Stomach (tissue), 8 donors: ENCODE measurements at regions not wholly inside any gene's neighbourhood (a gene's known extent, or its start where the extent isn't known, plus 50 kb on each side); places are given as distances from the start of the nearest gene placed in this dataset.

Experiments
- DNase-seq, 2 donors: peaks; one replicate each; pipeline versions ENCODE4 v3.0.0 to v3.0.0-alpha.2; 2013 to 2019
- H3K27ac ChIP-seq, 5 donors: fragments of 200-600 bp in 4 of 5; sonication (generic) in 4 of 5; one replicate each; pipeline ENCODE4 v1.5.1; 2013 to 2019; ENCODE audit warnings: mild to moderate bottlenecking in 1 of 5, moderate library complexity in 1 of 5
- H3K27me3 ChIP-seq, 3 donors: fragments of 200-600 bp; sonication (generic); one replicate each; pipeline ENCODE4 v1.5.1; 2017 to 2019; ENCODE audit warnings: mixed run types in 1 of 3
- H3K36me3 ChIP-seq, 4 donors: fragments of 200-600 bp; sonication (generic); 1 replicate in 3 of 4; 2 replicates in 1 of 4; pipeline ENCODE4 v1.5.1; 2016 to 2019
- H3K4me1 ChIP-seq, 4 donors: fragments of 200-600 bp; sonication (generic); one replicate each; pipeline ENCODE4 v1.5.1; 2016 to 2019
- H3K4me3 ChIP-seq, 4 donors: fragments of 200-600 bp; sonication (generic) in 3 of 4; one replicate each; pipeline ENCODE4 v1.5.1; 2016 to 2019; ENCODE audit warnings: mild to moderate bottlenecking in 1 of 4
- H3K9me3 ChIP-seq, 4 donors: fragments of 200-600 bp; sonication (generic); one replicate each; pipeline ENCODE4 v1.5.1; 2016 to 2019
- EP300 ChIP-seq: sonication (generic); formaldehyde crosslinking; IDR thresholded peaks from one replicate; pipeline ENCODE4 v1.6.1; 2017; ENCODE audit warnings: antibody characterized with exemption
- POLR2A ChIP-seq, 4 donors: fragments of 450-650 bp; IDR thresholded peaks; one replicate each; pipeline ENCODE4 v1.6.1; 2016; ENCODE audit warnings: antibody characterized with exemption in 4 of 4, control low read depth in 2 of 4, mild to moderate bottlenecking in 1 of 4, moderate library complexity in 1 of 4
- POLR2AphosphoS5 ChIP-seq, 3 donors: sonication (generic); formaldehyde crosslinking; IDR thresholded peaks; one replicate each; pipeline ENCODE4 v1.6.1; 2016; ENCODE audit warnings: antibody characterized with exemption in 3 of 3
- WGBS, 5 donors: extraction: QIAGEN DNeasy Blood & Tissue Kit in 3 of 5; methylation state at CpG; one replicate each; pipeline versions ENCODE4 v1.1.5 to v1.1.7; 2013 to 2018; 5-methylcytosine and 5-hydroxymethylcytosine counted together
- intact Hi-C: fragments of 100-400 bp; cut with DNase I; formaldehyde crosslinking; loops from one replicate; pipeline ENCODE4 v1.15.1; 2023; ENCODE audit warnings: low total_unique reads
- TF ChIP-seq, protein P1 (sequence below), 7 experiments: fragments of 450-650 bp in 4 of 7; fragments of 200-600 bp in 3 of 7; sonication (generic) in 3 of 7; IDR thresholded peaks; one replicate each; pipeline ENCODE4 v1.5.1; 2016 to 2019; ENCODE audit warnings: antibody characterized with exemption in 7 of 7, control low read depth in 2 of 7, mild to moderate bottlenecking in 1 of 7
- donor health status: healthy with polysubstance abuse.
- donor health status: Bipolar disorder and iron deficiency.
- donor health status: healthy.

DNA sequence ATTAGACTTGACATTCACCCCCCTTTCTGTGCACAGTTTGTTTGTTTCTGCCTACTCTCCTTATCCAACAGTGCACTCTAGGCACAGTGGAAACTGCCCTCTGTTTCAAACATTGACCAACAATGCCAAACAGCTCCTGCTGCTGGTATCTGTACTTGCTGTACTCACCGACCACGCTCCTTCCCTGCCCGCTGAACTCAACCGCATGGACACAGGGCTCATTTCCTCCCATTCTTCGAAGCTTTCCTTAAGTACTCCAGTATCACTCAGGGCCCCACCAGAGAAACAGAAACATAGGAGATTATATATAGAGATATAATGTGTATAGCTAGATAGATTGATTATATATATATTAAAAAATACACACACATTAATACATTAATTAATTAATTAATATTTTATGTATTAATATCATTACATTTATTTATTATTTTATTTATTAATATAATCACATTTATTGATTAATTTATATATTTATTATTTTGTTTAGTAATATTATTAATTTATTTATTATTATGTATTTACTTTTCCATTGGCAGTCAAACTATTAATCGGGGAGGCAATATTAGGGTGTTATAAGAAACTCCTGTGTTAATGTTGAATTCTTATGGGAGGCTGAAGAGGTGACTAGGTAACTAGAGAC is 1528.2 kb downstream of the EFNB2 start:
- no peaks in the 10 kb centered on the region for H3K36me3 ChIP-seq
- no peak overlapping the region for H3K27ac ChIP-seq
- 82 to 88% (median 84%) methylated on average over 6 of the region's 6 CpGs for WGBS, 5 donors
- DNase-seq: peak in 1 of 2 donors; percentile 25
- H3K4me3 ChIP-seq: no peak overlapping the region
- TF ChIP-seq, protein P1, sequence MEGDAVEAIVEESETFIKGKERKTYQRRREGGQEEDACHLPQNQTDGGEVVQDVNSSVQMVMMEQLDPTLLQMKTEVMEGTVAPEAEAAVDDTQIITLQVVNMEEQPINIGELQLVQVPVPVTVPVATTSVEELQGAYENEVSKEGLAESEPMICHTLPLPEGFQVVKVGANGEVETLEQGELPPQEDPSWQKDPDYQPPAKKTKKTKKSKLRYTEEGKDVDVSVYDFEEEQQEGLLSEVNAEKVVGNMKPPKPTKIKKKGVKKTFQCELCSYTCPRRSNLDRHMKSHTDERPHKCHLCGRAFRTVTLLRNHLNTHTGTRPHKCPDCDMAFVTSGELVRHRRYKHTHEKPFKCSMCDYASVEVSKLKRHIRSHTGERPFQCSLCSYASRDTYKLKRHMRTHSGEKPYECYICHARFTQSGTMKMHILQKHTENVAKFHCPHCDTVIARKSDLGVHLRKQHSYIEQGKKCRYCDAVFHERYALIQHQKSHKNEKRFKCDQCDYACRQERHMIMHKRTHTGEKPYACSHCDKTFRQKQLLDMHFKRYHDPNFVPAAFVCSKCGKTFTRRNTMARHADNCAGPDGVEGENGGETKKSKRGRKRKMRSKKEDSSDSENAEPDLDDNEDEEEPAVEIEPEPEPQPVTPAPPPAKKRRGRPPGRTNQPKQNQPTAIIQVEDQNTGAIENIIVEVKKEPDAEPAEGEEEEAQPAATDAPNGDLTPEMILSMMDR (IDR thresholded peaks at IDR 0.05): no peak
- TF ChIP-seq POLR2AphosphoS5 (IDR thresholded peaks at IDR 0.05) (no peak), POLR2A (IDR thresholded peaks at IDR 0.05) (no peak), EP300 (no peak)
- no peaks in the 10 kb centered on the region for H3K4me1 ChIP-seq
- no peaks in the 10 kb centered on the region for H3K27me3 ChIP-seq
- intact Hi-C loops: no loop called here
- H3K9me3 ChIP-seq: no peaks in the 10 kb centered on the region

DNA sequence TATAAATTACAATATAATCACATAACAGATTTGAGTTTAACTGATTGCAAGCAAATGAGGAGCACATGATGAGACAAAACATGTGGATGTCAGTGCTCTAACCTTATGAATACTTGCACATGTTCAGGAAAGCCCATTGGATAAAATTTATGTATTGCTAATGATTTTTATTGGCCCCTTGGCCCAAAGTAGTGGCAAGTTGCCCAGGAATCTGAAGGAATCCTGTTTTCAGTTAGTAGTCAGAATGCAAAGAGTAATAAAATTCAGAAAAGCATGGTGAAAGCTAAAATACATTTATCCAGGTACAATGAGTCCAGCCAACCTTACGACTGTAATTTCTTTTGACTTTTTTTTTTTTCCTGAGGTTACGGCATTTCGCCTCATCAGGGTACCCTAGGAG is 1539.4 kb downstream of the EFNB2 start:
- H3K4me1 ChIP-seq: no peaks in the 10 kb centered on the region
- H3K36me3 ChIP-seq: no peaks in the 10 kb centered on the region
- no peak for TF ChIP-seq EP300
- intact Hi-C loops: no loop called here
- no peaks in the 10 kb centered on the region for H3K27me3 ChIP-seq
- H3K9me3 ChIP-seq: no peaks in the 10 kb centered on the region
- 78 to 89% (median 85%) methylated on average over 3 of the region's 3 CpGs for WGBS, 5 donors
- no peak overlapping the region for H3K27ac ChIP-seq
- DNase-seq: peak in 1 of 2 donors; percentile 13
- H3K4me3 ChIP-seq: no peak overlapping the region

DNA sequence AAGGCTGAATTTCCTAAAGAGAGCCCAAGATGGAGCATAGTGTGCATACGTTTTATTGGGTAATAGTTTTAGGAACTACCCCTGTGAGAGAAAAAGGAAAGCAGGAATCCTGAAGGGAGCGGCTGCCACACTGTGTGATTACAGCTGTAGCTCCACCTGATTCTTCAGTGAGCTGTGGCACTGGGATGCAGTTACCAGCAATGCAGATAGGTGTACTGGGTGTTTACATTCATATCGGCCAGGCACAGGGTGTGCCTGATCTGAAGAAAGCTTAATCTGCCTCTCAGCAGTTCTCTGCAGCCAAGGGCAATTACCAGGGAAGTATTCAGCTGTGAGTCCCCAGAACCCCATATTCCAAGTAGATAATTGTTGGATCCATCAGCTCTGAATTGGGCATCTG is 1541.8 kb downstream of the EFNB2 start:
- Histone ChIP-seq H3K36me3 (no peaks in the 10 kb centered on the region), H3K27ac (no peak overlapping the region), H3K4me3 (no peak overlapping the region), H3K9me3 (no peaks in the 10 kb centered on the region), H3K27me3 (no peaks in the 10 kb centered on the region), H3K4me1 (no peaks in the 10 kb centered on the region)
- 35 to 58% (median 50%) methylated on average over 3 of the region's 3 CpGs for WGBS, 5 donors
- peak in 1 of 2 donors; percentile 17 for DNase-seq
- intact Hi-C loops: no loop called here
- TF ChIP-seq, protein P1 (IDR thresholded peaks at IDR 0.05): peak in 1 of 7 experiments; percentile 8
- TF ChIP-seq POLR2AphosphoS5 (IDR thresholded peaks at IDR 0.05) (no peak), EP300 (no peak), POLR2A (IDR thresholded peaks at IDR 0.05) (no peak)

DNA sequence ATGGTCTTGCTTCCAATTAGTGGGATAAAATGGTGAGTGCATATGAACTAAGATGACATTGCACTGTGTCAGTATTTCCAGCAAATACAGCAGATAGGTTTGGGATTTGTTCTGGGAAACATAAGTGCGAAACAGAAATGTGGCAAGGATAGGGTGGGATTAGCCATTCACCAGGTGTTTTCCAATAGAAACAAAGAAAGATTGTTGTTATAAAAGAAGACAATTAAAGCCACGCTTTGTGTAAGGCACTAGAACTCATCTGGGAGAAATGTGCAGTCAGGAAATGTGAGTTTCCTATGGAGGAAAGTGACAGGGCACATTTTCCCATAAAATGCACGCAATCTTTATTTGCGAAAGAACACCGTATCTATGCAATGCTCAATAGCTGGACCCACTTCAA is 1547.8 kb downstream of the EFNB2 start:
- Histone ChIP-seq H3K27me3 (no peaks in the 10 kb centered on the region), H3K4me1 (peaks cover 0 to 13% (median 5%) of the 10 kb centered on the region in 4 donors), H3K9me3 (no peaks in the 10 kb centered on the region), H3K4me3 (no peak overlapping the region), H3K27ac (no peak overlapping the region), H3K36me3 (no peaks in the 10 kb centered on the region)
- intact Hi-C loops: no loop called here
- DNase-seq: no peak
- TF ChIP-seq POLR2A (IDR thresholded peaks at IDR 0.05) (no peak), EP300 (no peak)
- TF ChIP-seq, protein P1 (IDR thresholded peaks at IDR 0.05): no peak
- WGBS, 5 donors: 75 to 87% (median 86%) methylated on average over 5 of the region's 5 CpGs

DNA sequence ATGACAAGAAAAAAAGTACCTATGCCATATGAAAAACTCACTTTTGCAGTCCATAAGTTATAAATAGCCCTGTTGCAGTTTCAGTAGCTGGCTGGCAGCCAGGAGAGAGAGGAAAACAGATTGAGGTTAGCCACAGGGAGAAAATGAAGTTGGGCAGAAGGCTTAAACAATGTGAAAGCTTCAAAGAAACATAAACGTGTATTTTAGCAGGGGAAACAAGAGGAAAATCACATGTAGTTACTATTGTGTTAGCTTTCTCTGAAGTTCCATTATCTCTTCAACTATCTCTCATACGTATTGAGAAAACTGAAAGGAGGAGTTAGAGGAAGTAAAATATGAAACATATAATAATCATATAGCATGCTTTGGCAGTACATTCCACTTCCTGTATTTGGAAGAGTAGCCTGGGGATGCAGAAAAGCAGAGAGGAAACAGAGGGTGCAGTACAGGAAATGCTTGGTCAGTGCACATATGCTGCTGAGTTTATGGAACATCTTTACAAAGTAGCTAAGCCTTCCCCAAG is 1551.1 kb downstream of the EFNB2 start:
- Histone ChIP-seq H3K4me3 (no peak overlapping the region), H3K36me3 (no peaks in the 10 kb centered on the region), H3K27ac (no peak overlapping the region), H3K9me3 (no peaks in the 10 kb centered on the region), H3K27me3 (no peaks in the 10 kb centered on the region), H3K4me1 (peaks cover 0 to 13% (median 5%) of the 10 kb centered on the region in 4 donors)
- peak; percentile 39 to 83 for DNase-seq
- TF ChIP-seq, protein P1 (IDR thresholded peaks at IDR 0.05): no peak
- TF ChIP-seq POLR2A (IDR thresholded peaks at IDR 0.05): no peak
- no peak for TF ChIP-seq EP300
- no peak for TF ChIP-seq POLR2AphosphoS5 (IDR thresholded peaks at IDR 0.05)
- WGBS, 5 donors: 1 to 7% (median 4%) methylated on average over 2 of the region's 2 CpGs
- intact Hi-C loops: no loop called here
